ENCODE measurements at regions not wholly inside any gene's neighbourhood (a gene's known extent, or its start where the extent isn't known, plus 50 kb on each side); places are given as distances from the start of the nearest gene placed in this dataset.

DNA sequence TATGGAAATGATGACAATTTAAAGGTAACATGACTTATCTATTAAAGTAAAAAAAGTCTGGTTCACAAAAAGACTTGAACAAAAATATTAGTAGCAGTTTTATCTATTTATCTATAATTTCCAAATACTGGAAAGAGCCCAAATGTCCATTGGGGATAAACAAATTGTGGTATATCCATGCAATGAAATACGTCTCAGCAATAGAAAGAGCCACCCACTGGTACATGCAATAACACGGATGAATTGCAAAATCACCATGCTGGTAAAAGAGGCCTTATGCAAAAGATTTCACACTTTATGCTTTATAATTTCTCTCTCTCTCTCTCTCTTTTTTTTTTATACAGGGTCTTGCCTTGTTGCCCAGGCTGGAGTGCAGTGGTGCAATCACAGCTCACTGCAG is 91.4 kb upstream of the ASAP2 start:
- H3K27ac ChIP-seq = no peak overlapping the region
- no peaks in the 10 kb centered on the region for H3K36me3 ChIP-seq
- TF ChIP-seq CTCF (IDR thresholded peaks at IDR 0.05) = no peak
- no peak for TF ChIP-seq POLR2A (IDR thresholded peaks at IDR 0.05)
- no peaks in the 10 kb centered on the region for H3K9me3 ChIP-seq
- 93 to 96% methylated on average over 2 of the region's 2 CpGs for WGBS, 2 donors
- intact Hi-C loops (cut with DNase I) = no loop called here
- H3K27me3 ChIP-seq = no peaks in the 10 kb centered on the region
- no peaks in the 10 kb centered on the region for H3K4me1 ChIP-seq
- DNase-seq = no peak
- no peak overlapping the region for H3K4me3 ChIP-seq (replicated peaks in 1 of 3)

DNA sequence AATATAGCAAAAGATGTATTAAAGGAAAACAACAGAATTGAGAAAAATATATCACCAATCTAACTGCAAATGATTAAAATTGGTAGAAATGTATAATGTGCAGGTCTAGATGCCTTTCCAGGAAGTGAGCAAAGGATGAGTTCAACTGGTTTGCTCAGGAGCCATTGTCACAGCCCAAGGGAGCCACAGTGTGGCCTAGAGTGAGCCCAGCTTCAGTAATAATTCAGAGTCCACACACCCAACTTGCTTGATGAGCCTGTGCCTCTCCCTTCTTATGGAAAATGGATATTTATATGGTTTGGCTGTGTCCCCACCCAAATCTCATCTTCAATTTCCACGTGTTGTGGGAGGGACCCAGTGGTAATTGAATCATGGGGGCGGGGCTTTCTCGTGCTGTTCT is 92.2 kb upstream of the ASAP2 start:
- TF ChIP-seq POLR2A (IDR thresholded peaks at IDR 0.05) (no peak), CTCF (IDR thresholded peaks at IDR 0.05) (no peak)
- Histone ChIP-seq H3K9me3 (no peaks in the 10 kb centered on the region), H3K27me3 (no peaks in the 10 kb centered on the region), H3K36me3 (no peaks in the 10 kb centered on the region), H3K4me3 (replicated peaks in 1 of 3) (no peak overlapping the region), H3K27ac (no peak overlapping the region), H3K4me1 (no peaks in the 10 kb centered on the region)
- no peak for DNase-seq
- intact Hi-C loops (cut with DNase I) = no loop called here
- 75 to 86% methylated on average over 3 of the region's 3 CpGs for WGBS, 2 donors

- intact Hi-C loops (cut with DNase I) = no loop called here
- no peaks in the 10 kb centered on the region for H3K9me3 ChIP-seq
- H3K27me3 ChIP-seq = no peaks in the 10 kb centered on the region
- DNase-seq = no peak
- H3K27ac ChIP-seq = no peak overlapping the region
- 66 to 80% methylated on average over 5 of the region's 5 CpGs for WGBS, 2 donors
- H3K36me3 ChIP-seq = no peaks in the 10 kb centered on the region
- TF ChIP-seq POLR2A (IDR thresholded peaks at IDR 0.05) = no peak
- TF ChIP-seq CTCF (IDR thresholded peaks at IDR 0.05) = no peak
- no peak overlapping the region for H3K4me3 ChIP-seq (replicated peaks in 1 of 3)
- H3K4me1 ChIP-seq = no peaks in the 10 kb centered on the region
These were observed 92.7 kb upstream of the ASAP2 start for GRCh38 chr2:9113916-9114315.

- H3K9me3 ChIP-seq = no peaks in the 10 kb centered on the region
- intact Hi-C loops (cut with DNase I) = no loop called here
- no peak for DNase-seq
- no peaks in the 10 kb centered on the region for H3K27me3 ChIP-seq
- no peaks in the 10 kb centered on the region for H3K36me3 ChIP-seq
- WGBS, 2 donors = 81 to 84% methylated on average over 6 of the region's 6 CpGs
- peaks cover 0 to under 1% of the 10 kb centered on the region in 2 donors for H3K4me1 ChIP-seq
- no peak overlapping the region for H3K27ac ChIP-seq
- H3K4me3 ChIP-seq (replicated peaks in 1 of 3) = no peak overlapping the region
- TF ChIP-seq CTCF (IDR thresholded peaks at IDR 0.05) = no peak
- TF ChIP-seq POLR2A (IDR thresholded peaks at IDR 0.05) = no peak
These were observed 93.3 kb upstream of the ASAP2 start for GRCh38 chr2:9113262-9113661.

- Histone ChIP-seq H3K4me3 (replicated peaks in 1 of 3) (no peak overlapping the region), H3K27ac (no peak overlapping the region), H3K27me3 (no peaks in the 10 kb centered on the region), H3K9me3 (no peaks in the 10 kb centered on the region), H3K36me3 (no peaks in the 10 kb centered on the region), H3K4me1 (peaks cover 0 to 11% of the 10 kb centered on the region in 2 donors)
- TF ChIP-seq CTCF (IDR thresholded peaks at IDR 0.05) (no peak), POLR2A (IDR thresholded peaks at IDR 0.05) (no peak)
- intact Hi-C loops (cut with DNase I) = no loop called here
- peak; percentile 28 to 38 for DNase-seq
- WGBS, 2 donors = 65 to 69% methylated on average over 23 of the region's 23 CpGs
These were observed 94.4 kb upstream of the ASAP2 start for GRCh38 chr2:9112079-9112721.

Data from thyroid gland (tissue), 4 donors.